Suprapubic skin (tissue), 4 donors: ENCODE measurements at regions not wholly inside any gene's neighbourhood (a gene's known extent, or its start where the extent isn't known, plus 50 kb on each side); places are given as distances from the start of the nearest gene placed in this dataset.

ENCODE experiments used
- EP300 ChIP-seq: sonication (generic); formaldehyde crosslinking; IDR thresholded peaks from one replicate; pipeline ENCODE4 v1.6.1; 2017; ENCODE audit warnings: antibody characterized with exemption
- POLR2A ChIP-seq, 2 donors: fragments of 450-650 bp; IDR thresholded peaks; one replicate each; pipeline ENCODE4 v1.6.1; 2017; ENCODE audit warnings: antibody characterized with exemption in 2 of 2, mild to moderate bottlenecking in 2 of 2, moderate library complexity in 2 of 2
- POLR2AphosphoS5 ChIP-seq, 3 donors: sonication (generic); formaldehyde crosslinking; IDR thresholded peaks; one replicate each; pipeline ENCODE4 v1.6.1; 2017; ENCODE audit warnings: antibody characterized with exemption in 3 of 3
- TF ChIP-seq, protein P1 (sequence below), 2 donors: fragments of 200-600 bp in 1 of 2; fragments of 450-650 bp in 1 of 2; sonication (generic) in 1 of 2; IDR thresholded peaks; one replicate each; pipeline ENCODE4 v1.5.1; 2016 to 2019; ENCODE audit warnings: antibody characterized with exemption in 2 of 2, mild to moderate bottlenecking in 1 of 2, moderate library complexity in 1 of 2

DNA sequence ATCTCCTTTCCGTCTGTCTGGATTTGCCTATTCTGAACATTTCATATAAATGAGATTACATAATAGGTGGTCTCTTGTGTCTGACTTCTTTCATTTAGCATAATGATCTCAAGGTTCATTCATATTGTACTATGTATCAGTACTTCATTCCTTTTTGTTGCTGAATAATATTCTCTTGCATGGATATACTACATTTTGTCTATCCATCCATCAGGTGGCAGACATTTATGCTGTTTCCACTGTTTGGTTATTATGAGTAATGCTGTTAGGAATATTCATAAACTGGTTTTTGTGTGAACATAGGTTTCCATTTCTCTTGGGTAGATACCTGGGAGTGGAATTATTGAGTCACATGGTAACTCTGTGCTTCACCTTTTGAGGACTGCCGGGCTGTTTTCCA, 148.2 kb upstream of the PMEPA1 start:
- TF ChIP-seq POLR2AphosphoS5 (IDR thresholded peaks at IDR 0.05), result no peak
- TF ChIP-seq, protein P1, sequence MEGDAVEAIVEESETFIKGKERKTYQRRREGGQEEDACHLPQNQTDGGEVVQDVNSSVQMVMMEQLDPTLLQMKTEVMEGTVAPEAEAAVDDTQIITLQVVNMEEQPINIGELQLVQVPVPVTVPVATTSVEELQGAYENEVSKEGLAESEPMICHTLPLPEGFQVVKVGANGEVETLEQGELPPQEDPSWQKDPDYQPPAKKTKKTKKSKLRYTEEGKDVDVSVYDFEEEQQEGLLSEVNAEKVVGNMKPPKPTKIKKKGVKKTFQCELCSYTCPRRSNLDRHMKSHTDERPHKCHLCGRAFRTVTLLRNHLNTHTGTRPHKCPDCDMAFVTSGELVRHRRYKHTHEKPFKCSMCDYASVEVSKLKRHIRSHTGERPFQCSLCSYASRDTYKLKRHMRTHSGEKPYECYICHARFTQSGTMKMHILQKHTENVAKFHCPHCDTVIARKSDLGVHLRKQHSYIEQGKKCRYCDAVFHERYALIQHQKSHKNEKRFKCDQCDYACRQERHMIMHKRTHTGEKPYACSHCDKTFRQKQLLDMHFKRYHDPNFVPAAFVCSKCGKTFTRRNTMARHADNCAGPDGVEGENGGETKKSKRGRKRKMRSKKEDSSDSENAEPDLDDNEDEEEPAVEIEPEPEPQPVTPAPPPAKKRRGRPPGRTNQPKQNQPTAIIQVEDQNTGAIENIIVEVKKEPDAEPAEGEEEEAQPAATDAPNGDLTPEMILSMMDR (IDR thresholded peaks at IDR 0.05), result no peak
- no peak for TF ChIP-seq POLR2A (IDR thresholded peaks at IDR 0.05)
- TF ChIP-seq EP300, result no peak
